ENCODE measurements at regions not wholly inside any gene's neighbourhood (a gene's known extent, or its start where the extent isn't known, plus 50 kb on each side); places are given as distances from the start of the nearest gene placed in this dataset.

- TF ChIP-seq POLR2A (IDR thresholded peaks at IDR 0.05; ENCODE audit: low read depth, low read length) (no peak), CTCF (IDR thresholded peaks at IDR 0.05; ENCODE audit: extremely low read depth in 1 of 2, insufficient read depth in 1 of 2, low read depth in 1 of 2, low read length in 2 of 2) (no peak), POLR2AphosphoS5 (IDR thresholded peaks at IDR 0.05; ENCODE audit: insufficient read depth, low read depth, low read length) (no peak), EZH2 (IDR thresholded peaks at IDR 0.05; ENCODE audit: borderline replicate concordance, low read depth, low read length, severe bottlenecking) (no peak), FOS (IDR thresholded peaks at IDR 0.05; ENCODE audit: borderline replicate concordance, insufficient read depth, low read length) (no peak), MYC (IDR thresholded peaks at IDR 0.05; ENCODE audit: low read depth, low read length) (no peak)
Measured at GRCh38 chr15:96627031-96627568, 296.6 kb downstream of the NR2F2 start.

All from endothelial cell of umbilical vein (primary cell).